ENCODE measurements at regions not wholly inside any gene's neighbourhood (a gene's known extent, or its start where the extent isn't known, plus 50 kb on each side); places are given as distances from the start of the nearest gene placed in this dataset.

GRCh38 chr9:12457237-12457636 lies 235.9 kb upstream of the TYRP1 start:
- DNase-seq (ENCODE audit: low read depth): no peak
- TF ChIP-seq CTCF (conservative IDR thresholded peaks at IDR 0.05; ENCODE audit: low read depth, low read length): no peak
- no peak overlapping the region for H3K4me3 ChIP-seq (ENCODE audit: low read length)

- no peak for DNase-seq (ENCODE audit: low read depth)
- TF ChIP-seq CTCF (conservative IDR thresholded peaks at IDR 0.05; ENCODE audit: low read depth, low read length): no peak
- no peak overlapping the region for H3K4me3 ChIP-seq (ENCODE audit: low read length)
Measured at GRCh38 chr9:12461763-12462460, 231.3 kb upstream of the TYRP1 start.

- TF ChIP-seq CTCF (conservative IDR thresholded peaks at IDR 0.05; ENCODE audit: low read depth, low read length): no peak
- DNase-seq (ENCODE audit: low read depth): no peak
- no peak overlapping the region for H3K4me3 ChIP-seq (ENCODE audit: low read length)
Measured at GRCh38 chr9:12462861-12463260, 230.3 kb upstream of the TYRP1 start.

- DNase-seq (ENCODE audit: low read depth): peak; percentile 82
- H3K4me3 ChIP-seq (ENCODE audit: low read length): no peak overlapping the region
- no peak for TF ChIP-seq CTCF (conservative IDR thresholded peaks at IDR 0.05; ENCODE audit: low read depth, low read length)
Measured at GRCh38 chr9:12463641-12464040, 229.5 kb upstream of the TYRP1 start.

- DNase-seq (ENCODE audit: low read depth): no peak
- TF ChIP-seq CTCF (conservative IDR thresholded peaks at IDR 0.05; ENCODE audit: low read depth, low read length): no peak
- H3K4me3 ChIP-seq (ENCODE audit: low read length): no peak overlapping the region
Measured at GRCh38 chr9:12464400-12464799, 228.8 kb upstream of the TYRP1 start.

- no peak for DNase-seq (ENCODE audit: low read depth)
- H3K4me3 ChIP-seq (ENCODE audit: low read length): no peak overlapping the region
- TF ChIP-seq CTCF (conservative IDR thresholded peaks at IDR 0.05; ENCODE audit: low read depth, low read length): peak; percentile 65
Measured at GRCh38 chr9:12464910-12465512, 228.2 kb upstream of the TYRP1 start.

GRCh38 chr9:12469084-12469483 lies 224.1 kb upstream of the TYRP1 start:
- TF ChIP-seq CTCF (conservative IDR thresholded peaks at IDR 0.05; ENCODE audit: low read depth, low read length): no peak
- no peak overlapping the region for H3K4me3 ChIP-seq (ENCODE audit: low read length)
- DNase-seq (ENCODE audit: low read depth): no peak

Data from retinal pigment epithelial cell (primary cell).